ENCODE measurements at regions not wholly inside any gene's neighbourhood (a gene's known extent, or its start where the extent isn't known, plus 50 kb on each side); places are given as distances from the start of the nearest gene placed in this dataset.

- no peak for DNase-seq
Measured at GRCh38 chr22:49213731-49214352, 613.8 kb downstream of the BRD1 start.

GRCh38 chr22:49212466-49212865, 615.2 kb downstream of the BRD1 start:
- DNase-seq = no peak

- DNase-seq = no peak
Measured at GRCh38 chr22:49212002-49212401, 615.7 kb downstream of the BRD1 start.

- no peak for DNase-seq
Measured at GRCh38 chr22:49211176-49211575, 616.5 kb downstream of the BRD1 start.

DNA sequence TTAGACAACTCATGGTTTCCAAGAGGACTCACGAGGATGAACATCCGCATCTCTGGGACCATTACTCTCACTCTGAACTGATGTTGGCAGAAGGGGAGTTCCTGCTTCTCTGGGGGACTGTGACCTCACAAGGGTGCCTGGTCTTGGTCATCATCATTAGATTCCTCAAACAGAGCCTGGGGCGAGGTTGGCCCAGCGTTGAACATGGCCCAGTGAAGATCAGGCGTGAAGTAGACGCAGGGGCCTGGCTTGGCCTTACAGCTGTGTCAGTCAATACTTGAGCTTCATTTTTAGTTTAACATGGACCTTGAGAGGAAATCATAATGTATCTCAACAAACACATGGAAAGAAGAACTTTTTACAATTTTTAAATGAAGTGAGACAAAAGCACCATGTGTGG, 617.1 kb downstream of the BRD1 start:
- DNase-seq = no peak

- no peak for DNase-seq
Measured at GRCh38 chr22:49209452-49210195, 618.0 kb downstream of the BRD1 start.

- no peak for DNase-seq
Measured at GRCh38 chr22:49208768-49209252, 618.9 kb downstream of the BRD1 start.

DNA sequence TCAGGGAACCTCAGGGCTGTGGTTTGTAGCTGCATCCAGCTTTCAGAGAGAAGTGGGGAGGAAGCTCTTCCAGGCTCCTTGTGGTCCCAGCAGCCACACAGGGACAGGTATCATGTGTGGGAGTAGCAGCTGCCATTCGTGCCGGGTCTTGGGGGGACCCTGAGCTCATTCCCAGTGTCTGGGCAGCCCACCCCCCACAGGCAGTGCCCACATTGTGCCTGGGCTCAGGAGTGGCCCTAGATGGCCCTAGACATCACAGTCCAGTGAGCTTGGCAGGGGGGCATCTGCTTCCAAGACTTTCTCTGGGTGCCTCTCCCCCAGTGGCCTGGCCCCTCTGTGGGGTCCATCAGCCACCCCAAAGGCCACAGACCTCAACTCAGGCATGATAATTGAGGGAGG, 619.7 kb downstream of the BRD1 start:
- DNase-seq = no peak

DNA sequence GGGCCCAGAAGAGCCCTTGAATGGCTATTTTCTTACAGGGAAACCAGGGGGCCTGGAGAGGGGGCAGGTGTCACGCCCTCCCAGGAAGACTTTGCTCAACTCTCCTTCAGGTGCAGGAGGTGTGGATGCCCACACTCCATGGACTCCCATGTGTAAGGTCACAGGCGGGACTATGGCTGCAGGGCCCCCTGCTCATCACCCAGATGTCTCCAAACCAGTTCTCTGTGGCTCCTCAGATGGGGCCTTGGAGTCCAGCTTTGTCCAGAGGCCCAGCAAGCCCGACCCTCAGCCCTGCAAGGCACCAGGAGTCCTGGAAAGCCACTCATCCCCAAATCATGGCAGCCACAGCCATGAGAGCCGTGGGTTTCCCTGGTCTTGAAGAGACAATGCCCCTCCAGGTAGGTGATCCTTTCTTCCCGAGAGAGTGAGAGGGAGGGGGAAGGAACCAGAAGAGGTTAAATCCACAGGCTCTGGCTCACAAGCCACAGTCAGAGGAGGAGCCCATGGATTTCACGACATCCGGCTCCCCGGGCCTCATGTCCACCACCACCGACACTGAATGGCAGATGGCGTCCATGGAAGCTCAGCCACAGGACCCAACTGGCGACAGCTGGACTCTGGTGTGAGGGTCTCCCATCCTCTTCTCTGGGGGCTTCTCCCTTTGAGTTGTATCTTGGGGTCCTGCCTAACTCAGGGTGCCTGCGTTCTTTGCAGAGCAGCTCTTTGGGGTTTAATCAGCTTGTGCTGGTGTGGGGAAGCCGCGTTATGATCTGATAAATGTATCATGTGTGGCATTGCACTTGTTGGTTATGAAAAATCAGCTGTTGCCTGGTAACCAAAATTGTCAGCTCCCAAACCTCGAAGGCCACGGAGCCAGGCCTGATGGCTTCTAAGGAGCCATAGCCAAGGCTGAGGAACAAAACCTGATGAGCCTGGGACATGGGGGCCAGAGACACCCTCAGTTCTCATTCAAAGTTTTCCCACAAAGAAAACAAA, 620.4 kb downstream of the BRD1 start:
- DNase-seq = no peak

DNA sequence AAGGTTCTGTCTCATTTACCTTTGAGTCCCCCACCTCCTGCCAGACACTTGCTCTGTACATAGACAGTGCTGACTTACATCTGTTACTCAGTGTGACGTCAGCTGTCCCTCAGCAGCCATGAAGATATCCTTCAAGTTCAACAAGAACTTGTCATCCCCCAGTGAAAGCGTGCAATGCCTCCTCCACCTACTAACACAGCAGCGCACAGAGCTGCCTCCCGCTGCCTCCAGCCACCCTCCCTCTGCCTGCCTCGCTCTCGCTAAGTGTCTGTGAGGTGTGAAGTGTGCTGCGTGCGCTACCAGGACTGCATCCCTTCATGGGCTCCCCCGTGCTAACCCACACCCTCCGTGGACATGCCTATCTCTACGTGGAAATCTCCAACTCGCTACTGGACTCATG, 621.4 kb downstream of the BRD1 start:
- DNase-seq = no peak

DNA sequence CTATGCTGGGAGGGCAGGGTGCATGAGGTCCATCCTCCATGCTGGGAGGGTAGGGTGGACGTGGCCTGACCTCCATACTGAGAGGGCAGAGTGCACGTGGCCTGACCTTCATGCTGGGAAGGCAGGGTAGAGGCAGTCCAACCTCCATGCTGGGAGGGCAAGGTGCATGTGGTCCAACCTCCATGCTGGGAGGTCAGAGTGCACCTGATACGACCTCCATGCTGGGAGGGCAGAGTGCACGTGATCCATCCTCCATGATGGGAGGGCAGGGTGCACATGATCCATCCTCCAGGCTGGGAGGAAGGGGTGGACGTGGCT, 622.2 kb downstream of the BRD1 start:
- DNase-seq = no peak

DNA sequence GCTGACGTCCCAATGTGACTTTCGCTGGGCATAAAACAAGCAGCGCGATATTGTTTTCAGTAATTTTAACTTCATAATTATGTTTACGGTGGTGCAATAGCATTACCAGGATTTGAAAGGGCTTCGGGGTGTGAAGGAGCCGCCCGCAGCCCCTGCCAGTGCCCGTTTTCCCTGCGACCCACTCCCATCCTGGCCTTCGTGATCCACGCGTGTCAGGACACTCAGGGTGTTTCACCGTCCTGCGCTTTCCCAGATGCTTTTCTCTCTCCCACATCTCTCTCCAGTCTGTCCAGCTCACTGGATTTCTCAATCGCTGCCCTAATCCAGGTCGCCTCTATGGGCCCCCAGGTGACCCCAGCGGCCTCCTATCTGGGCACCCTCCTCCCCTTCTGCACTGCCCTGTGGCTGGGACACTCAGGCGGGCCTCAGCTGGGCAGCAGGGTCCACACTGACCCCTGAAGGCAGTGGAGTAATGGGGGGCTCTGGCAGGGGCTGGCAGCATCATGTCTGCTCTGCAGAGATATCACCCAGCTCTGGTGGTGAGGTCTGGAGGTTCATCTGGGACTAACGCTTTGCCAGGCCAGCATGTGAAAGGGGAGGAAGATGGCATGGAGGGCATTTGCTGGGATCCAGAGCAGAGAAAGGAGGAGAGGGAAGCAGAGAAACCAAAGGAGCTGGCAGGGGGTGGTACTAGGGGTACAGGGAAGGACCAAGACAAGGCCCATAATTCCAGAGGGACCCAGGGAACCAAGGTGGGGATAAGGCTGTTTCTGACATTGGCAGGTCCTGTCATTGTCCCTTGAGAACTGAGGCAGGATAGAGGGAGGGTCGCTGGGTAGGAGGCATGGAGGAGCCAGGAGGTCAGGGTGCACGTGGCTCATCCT, 622.8 kb downstream of the BRD1 start:
- no peak for DNase-seq

DNA sequence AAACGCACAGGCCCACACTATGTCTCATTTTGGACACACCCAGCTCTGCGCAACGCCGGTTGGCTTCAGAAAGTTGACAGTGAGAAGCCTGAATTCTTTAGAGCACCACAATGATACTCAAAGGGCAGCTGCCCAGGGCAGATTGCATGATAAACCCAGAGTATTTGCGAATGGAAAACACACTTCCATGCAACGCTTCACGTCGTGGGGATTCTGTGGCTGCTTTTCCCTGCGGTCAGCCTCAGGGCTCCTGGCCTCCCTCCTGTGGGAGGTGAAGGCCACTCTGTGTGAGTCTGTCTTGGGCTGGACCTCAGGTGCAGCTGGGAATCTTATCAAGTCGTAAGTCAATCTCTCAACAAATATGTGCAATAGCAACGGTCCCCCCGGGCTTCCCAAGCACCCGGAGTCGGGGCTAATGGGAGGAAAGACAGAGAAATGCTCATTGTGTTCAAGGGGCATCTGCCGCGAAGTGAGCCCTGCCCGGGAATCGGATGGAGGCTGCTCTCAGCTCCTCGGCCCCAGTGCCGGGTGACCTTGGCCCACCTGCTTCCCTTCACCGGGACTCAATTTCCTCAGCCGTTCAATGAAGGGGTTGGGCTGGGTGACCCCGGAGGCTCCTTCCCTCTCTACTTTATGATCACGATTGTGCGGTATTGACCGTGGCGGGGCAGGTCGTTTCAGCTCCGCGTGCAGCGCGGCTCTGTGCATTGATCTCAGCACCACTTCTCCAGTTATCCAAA, 623.6 kb downstream of the BRD1 start:
- DNase-seq = no peak

- no peak for DNase-seq
Measured at GRCh38 chr22:49203091-49203858, 624.4 kb downstream of the BRD1 start.

- no peak for DNase-seq
Measured at GRCh38 chr22:49202226-49202625, 625.4 kb downstream of the BRD1 start.

DNA sequence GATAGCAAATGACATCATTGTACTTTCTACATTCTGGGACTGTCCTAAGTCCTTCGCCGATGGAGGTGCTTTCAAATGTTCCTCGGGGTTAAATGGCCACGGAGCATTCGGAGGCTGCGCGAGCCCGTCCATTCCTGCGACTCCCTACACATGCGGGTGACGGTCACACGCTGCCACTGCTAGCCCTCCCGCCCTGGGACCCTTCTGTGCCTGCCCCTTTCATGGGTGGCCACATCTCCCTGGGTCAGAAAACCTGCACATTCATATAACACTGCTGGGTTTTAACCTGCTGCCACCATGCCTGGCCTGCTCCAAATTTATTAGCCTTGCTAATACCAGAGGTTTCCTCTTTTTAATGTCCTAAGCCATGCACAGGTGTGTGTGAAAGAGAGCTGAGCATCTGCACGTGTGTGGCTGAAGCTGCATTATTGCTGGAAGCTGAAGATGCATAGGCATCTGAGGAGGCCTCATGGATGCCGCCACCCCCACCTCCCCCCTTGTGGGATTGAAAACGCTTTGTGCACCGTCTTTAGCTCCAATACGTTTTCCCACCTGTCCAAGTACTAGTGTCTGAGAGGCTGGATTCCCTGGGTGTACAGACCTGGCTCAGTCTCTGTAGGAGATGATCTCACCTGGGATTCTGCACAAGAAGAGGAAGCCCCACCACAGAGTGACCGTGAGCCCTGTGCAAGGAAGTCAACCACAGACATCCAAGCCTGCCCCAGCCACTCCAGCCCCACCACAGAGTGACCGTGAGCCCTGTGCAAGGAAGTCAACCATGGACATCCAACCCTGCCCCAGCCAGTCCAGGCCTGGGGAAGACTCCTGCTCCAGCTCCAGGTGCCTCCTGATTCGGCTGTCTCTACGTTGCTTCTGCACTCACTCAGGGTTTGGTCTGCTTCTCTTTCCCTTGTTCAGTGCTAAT, 626.4 kb downstream of the BRD1 start:
- DNase-seq = no peak

GRCh38 chr22:49199224-49199623, 628.4 kb downstream of the BRD1 start:
- DNase-seq = no peak

DNA sequence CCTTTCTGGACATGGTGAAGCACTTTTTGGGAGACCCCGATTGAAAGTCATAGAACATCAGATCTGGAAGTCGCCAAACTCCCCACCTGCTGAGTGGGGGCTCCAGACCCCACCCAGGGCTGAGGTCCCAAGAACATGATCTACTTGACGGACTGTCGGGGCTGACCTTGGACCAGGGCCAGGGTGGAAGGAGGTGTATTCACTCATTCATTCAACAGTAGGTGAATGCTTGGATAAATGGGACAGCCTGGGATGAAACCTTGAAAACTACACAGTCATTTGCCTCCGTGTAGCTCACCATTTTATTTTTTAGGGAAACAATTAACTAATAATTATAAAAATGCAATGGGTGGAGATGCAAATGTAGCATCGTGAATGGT, 629.0 kb downstream of the BRD1 start:
- no peak for DNase-seq

- no peak for DNase-seq
Measured at GRCh38 chr22:49197986-49198704, 629.5 kb downstream of the BRD1 start.

Measured in activated CD4-positive, alpha-beta T cell treated with anti-CD3 and anti-CD28 coated beads for 1 hour (primary cell).